Tibial nerve (tissue), 4 donors: ENCODE measurements at regions not wholly inside any gene's neighbourhood (a gene's known extent, or its start where the extent isn't known, plus 50 kb on each side); places are given as distances from the start of the nearest gene placed in this dataset.

ENCODE experiments used
- EP300 ChIP-seq, 2 donors: sonication (generic); formaldehyde crosslinking; IDR thresholded peaks; one replicate each; pipeline ENCODE4 v1.6.1; 2017; ENCODE audit warnings: antibody characterized with exemption in 2 of 2, mild to moderate bottlenecking in 1 of 2
- POLR2A ChIP-seq, 2 donors: fragments of 450-650 bp; IDR thresholded peaks; one replicate each; pipeline ENCODE4 v1.6.1; 2017; ENCODE audit warnings: antibody characterized with exemption in 2 of 2, mild to moderate bottlenecking in 2 of 2, moderate library complexity in 2 of 2
- TF ChIP-seq, protein P1 (sequence below), 5 experiments: fragments of 200-600 bp in 3 of 5; fragments of 450-650 bp in 2 of 5; sonication (generic) in 3 of 5; IDR thresholded peaks; one replicate each; pipeline ENCODE4 v1.5.1; 2016 to 2019; ENCODE audit warnings: antibody characterized with exemption in 5 of 5, mild to moderate bottlenecking in 3 of 5, moderate library complexity in 2 of 5

DNA sequence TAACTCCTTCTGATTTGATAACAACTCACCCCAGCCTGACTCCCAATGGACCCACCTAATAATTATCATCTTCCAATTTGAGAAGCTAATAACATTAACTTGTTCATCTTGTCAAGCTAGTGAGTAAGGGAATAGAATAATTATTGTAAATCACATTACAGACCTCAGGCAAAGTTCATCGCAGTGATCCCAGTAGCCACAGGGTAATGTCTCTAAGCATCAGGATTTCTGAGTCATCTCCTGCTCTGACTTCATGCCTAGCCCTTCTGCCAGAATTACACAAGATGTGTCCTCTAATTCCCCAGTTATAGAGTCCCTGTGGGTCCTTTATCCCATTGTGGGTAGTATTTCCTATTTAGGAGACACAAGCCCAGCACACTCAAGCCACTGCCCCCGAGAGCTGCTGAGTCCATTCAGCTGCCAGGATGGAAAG lies 365.7 kb downstream of the DEPDC1B start:
- TF ChIP-seq, protein P1, sequence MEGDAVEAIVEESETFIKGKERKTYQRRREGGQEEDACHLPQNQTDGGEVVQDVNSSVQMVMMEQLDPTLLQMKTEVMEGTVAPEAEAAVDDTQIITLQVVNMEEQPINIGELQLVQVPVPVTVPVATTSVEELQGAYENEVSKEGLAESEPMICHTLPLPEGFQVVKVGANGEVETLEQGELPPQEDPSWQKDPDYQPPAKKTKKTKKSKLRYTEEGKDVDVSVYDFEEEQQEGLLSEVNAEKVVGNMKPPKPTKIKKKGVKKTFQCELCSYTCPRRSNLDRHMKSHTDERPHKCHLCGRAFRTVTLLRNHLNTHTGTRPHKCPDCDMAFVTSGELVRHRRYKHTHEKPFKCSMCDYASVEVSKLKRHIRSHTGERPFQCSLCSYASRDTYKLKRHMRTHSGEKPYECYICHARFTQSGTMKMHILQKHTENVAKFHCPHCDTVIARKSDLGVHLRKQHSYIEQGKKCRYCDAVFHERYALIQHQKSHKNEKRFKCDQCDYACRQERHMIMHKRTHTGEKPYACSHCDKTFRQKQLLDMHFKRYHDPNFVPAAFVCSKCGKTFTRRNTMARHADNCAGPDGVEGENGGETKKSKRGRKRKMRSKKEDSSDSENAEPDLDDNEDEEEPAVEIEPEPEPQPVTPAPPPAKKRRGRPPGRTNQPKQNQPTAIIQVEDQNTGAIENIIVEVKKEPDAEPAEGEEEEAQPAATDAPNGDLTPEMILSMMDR (IDR thresholded peaks at IDR 0.05) = no peak
- TF ChIP-seq POLR2A (IDR thresholded peaks at IDR 0.05) (no peak), EP300 (IDR thresholded peaks at IDR 0.05) (no peak)
